Pons (tissue), 1 donor: ENCODE measurements at regions not wholly inside any gene's neighbourhood (a gene's known extent, or its start where the extent isn't known, plus 50 kb on each side); places are given as distances from the start of the nearest gene placed in this dataset.
A peak's percentile ranks its signal among the peaks of the same experiment; 100 is the strongest.

Source experiments
- DNase-seq: peaks from one replicate; pipeline ENCODE4 v3.0.0-alpha.2; 2016; ENCODE audit warnings: low spot score

DNA sequence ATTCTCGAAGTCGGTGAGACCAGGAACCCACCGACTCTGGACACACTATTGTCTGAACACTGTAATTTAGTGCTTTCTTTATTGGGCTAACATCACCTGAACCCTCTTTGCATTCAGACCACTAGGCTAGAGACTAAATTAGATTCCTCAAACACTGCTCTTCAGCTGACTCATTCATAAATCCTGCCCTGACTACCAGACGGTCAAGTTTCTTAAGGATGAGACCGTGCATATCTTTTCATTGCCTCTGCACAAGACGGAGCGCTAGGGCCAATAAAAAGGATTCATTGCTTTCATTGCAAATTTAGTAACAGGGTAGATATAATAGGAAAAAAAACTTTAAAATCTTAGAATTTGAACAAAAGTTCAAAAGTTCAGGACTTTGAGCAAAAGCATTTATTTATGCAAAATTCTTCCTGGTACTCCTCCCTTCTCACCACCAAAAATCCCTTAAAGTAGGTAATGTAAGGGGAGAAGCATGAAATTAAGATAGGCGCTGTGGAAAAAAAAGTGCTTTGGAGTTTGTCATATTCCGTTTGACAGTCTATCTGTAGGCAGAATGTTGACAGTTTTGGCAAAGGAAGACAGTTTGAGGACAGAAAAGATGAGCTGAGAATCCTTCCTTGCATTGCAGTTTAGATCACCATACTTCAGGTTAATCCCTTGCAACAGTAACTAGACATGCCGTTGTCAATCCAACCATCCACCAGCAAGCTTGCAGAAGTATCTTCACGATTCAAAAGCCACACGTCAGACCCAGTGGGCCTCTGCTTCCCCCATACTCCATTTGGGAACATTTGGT is 328.6 kb upstream of the JARID2 start:
- DNase-seq, result no peak

GRCh38 chr6:14918200-14918907 is 327.5 kb upstream of the JARID2 start:
- no peak for DNase-seq

GRCh38 chr6:14919038-14919670 is 326.7 kb upstream of the JARID2 start:
- DNase-seq, result no peak

GRCh38 chr6:14920276-14920675 is 325.6 kb upstream of the JARID2 start:
- no peak for DNase-seq

- peak; percentile 59 for DNase-seq
Observed at GRCh38 chr6:14921170-14921569, 324.7 kb upstream of the JARID2 start.

- peak; percentile 58 for DNase-seq
Observed at GRCh38 chr6:14921878-14922671, 323.8 kb upstream of the JARID2 start.

- no peak for DNase-seq
Observed at GRCh38 chr6:14922706-14923460, 323.0 kb upstream of the JARID2 start.

- DNase-seq, result no peak
Observed at GRCh38 chr6:14924126-14925024, 321.5 kb upstream of the JARID2 start.

DNA sequence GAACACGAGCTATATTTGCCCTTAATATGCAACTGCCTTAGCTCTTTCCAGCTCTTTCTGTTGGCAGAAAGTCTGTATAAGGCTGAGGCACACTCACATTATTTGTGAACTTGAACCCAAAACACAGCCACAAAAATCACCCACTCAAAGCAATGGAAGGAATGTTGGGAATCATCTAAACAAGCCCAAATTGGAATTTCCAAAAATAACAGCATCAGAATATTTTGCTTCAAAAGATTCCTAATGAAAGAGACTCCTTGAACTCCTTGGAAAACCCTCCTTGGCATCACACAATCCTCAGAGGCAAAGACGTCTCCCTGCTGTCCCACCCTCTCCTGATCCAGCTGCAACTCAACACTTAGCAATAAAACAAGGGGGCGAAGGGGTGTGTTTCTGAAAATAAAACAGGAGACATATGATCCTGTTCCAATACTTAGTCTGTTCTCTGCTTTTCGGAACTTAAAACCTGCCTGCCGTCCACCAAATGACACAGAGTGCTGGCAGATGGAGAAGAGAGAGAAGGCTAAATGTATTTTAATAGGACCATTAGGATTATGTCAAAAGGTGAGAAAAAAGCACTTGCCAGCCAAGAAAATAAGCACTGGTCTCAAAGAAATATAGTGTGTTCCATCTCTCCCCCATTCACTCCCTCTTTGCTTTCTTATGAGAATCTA is 320.7 kb upstream of the JARID2 start:
- DNase-seq, result no peak

DNA sequence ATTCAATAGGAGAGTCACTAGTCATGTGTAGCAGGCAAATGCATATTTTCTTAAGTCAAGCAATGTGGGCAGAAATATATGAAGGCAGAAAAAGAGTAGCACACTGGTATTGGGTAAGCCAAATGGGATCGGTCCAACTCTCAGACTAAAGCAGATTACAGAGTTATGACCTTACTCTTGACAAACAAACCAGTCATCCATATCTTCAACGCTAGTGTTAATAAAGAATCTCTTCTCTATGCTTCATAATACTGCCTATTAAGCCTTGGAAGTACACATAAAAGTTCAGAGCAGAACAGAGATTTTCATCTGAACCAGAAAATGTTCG is 320.2 kb upstream of the JARID2 start:
- DNase-seq, result no peak

DNA sequence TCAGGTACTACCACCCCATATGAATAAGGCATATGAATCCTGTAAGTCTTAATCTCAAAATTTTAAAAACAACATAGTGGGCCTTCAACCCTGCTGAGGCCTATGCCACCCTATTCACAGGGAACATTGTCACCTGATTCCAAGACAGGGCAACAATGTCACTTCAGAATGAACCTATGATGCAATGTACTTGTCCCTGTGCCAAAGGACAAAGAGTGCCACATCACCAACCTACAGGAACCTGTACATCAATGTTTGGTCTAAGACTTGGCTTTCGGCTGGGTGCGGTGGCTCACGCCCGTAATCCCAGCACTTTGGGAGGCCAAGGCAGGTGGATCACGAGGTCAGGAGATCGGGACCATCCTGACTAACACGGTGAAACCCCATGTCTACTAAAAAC is 318.5 kb upstream of the JARID2 start:
- no peak for DNase-seq

DNA sequence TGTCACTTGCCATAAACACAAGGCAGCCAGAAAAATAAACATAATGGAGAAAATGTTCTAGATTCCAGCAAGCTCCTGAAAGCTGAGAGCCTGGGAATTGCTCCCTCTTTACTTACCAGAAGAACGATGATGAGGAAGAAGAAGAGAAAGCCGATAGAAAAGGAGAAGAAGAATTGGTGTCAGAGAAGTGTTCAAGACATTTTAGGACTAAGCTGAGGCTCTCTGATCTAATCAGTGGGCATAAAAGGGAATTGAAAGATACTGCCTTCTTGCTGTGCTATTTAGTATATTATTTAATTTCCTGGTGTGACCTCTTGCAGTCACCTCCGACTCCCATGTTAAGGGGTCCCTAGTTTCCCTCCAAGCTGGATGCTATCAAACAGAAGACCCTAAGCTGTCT is 316.6 kb upstream of the JARID2 start:
- DNase-seq, result no peak

GRCh38 chr6:14930366-14930989 is 315.4 kb upstream of the JARID2 start:
- no peak for DNase-seq

DNA sequence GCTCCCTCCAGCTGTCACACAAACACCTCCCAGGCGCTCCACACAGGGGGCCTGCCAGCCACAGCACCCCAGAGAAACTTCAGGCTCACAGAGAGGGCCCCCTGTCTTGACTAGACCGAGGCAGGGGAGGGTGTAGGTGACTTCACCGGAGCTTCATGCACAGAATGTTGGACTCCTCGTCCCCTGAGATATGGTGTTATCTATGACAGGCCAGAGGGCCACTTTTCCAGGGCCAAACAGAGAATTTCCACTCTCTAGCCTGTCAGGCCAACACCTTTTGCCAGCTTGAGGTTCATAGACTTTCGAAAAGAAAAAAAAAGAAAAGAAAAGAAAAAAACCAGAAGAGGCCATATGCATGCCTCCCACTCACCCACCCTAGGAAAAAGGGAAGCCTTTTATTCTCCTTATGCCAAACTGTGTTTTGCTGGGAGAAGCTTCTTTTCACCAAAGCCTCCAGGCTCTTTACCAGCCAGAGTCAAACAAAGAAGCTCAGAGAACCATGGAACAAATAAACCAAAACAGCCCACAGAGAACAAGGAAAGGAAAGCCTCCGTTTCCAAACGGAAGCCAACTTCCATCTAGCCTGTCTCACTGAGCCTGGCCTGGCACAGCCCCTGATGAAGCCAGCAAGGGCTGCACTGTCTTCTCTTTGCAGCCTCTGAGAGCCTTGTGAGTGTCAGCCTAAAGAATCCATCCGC is 313.2 kb upstream of the JARID2 start:
- DNase-seq, result peak; percentile 90

- peak; percentile 14 for DNase-seq
Observed at GRCh38 chr6:14933183-14933544, 312.7 kb upstream of the JARID2 start.

DNA sequence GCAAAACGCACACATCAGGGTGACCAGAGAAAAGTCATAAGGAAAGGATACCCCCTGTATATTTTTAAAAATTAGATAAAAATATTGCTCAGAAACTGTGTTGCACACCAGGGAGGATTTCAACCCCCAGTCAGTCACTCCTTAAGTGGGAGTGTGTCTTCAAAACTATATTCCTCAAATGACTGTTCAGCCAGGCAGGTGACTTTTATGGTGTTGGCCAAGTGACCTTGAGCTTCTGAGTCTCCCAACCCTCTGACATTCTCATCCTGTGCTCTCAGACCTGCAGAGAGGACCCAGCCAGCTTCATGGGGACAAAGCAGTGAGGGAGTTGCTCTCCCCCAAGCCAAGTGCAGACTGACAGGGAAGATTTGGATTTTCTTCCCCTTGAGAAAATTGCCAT is 311.9 kb upstream of the JARID2 start:
- no peak for DNase-seq

- DNase-seq, result no peak
Observed at GRCh38 chr6:14934844-14935243, 311.0 kb upstream of the JARID2 start.

GRCh38 chr6:14936861-14937260 is 309.0 kb upstream of the JARID2 start:
- DNase-seq, result no peak

DNA sequence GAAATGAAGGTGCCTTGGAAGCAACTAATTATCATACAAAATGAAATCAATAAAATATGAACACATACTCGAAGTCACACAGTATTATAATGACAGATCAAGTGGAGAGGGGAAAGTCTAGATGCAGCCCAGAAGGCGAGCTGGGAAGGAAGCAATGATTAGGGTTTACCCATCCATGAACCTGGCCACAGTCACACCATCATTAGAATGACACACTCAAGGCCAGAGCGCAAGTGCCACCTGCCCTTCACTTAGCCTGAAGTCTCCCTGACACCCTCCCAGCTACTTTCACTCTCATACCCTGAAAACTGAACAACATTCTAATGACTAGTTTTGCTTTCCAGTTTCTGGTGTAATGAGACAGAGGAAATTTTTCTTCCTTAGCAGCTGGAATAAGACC is 302.8 kb upstream of the JARID2 start:
- DNase-seq, result no peak
